Right atrium auricular region (tissue), 2 donors: ENCODE measurements at regions not wholly inside any gene's neighbourhood (a gene's known extent, or its start where the extent isn't known, plus 50 kb on each side); places are given as distances from the start of the nearest gene placed in this dataset.

Experiments used
- DNase-seq: peaks from one replicate; pipeline ENCODE4 v3.0.0-alpha.2; 2019; ENCODE audit warnings: low spot score
- H3K27ac ChIP-seq, 2 donors: fragments of 200-600 bp; sonication (generic); 1 replicate in 1 of 2; 2 replicates in 1 of 2; pipeline ENCODE4 v1.5.1; 2016 to 2019
- H3K27me3 ChIP-seq, 2 donors: fragments of 200-600 bp; sonication (generic); one replicate each; pipeline versions ENCODE4 v1.5.1 to v1.6.0; 2017 to 2019
- H3K36me3 ChIP-seq: fragments of 200-600 bp; sonication (generic); one replicate; pipeline ENCODE4 v1.5.1; 2016
- H3K4me1 ChIP-seq, 2 donors: fragments of 200-600 bp; sonication (generic); one replicate each; pipeline versions ENCODE4 v1.5.1 to v1.6.0; 2017 to 2019
- H3K4me3 ChIP-seq, 2 donors: fragments of 200-600 bp; sonication (generic); 1 replicate in 1 of 2; 2 replicates in 1 of 2; pipeline ENCODE4 v1.5.1; 2017 to 2019; ENCODE audit warnings: mild to moderate bottlenecking in 1 of 2, moderate library complexity in 1 of 2
- H3K9me3 ChIP-seq, 2 donors: fragments of 200-600 bp; sonication (generic); one replicate each; pipeline ENCODE4 v1.5.1; 2019
- CTCF ChIP-seq, 2 donors: fragments of 200-600 bp; sonication (generic); IDR thresholded peaks; one replicate each; pipeline ENCODE4 v1.5.1; 2019; ENCODE audit warnings: antibody characterized with exemption in 2 of 2

DNA sequence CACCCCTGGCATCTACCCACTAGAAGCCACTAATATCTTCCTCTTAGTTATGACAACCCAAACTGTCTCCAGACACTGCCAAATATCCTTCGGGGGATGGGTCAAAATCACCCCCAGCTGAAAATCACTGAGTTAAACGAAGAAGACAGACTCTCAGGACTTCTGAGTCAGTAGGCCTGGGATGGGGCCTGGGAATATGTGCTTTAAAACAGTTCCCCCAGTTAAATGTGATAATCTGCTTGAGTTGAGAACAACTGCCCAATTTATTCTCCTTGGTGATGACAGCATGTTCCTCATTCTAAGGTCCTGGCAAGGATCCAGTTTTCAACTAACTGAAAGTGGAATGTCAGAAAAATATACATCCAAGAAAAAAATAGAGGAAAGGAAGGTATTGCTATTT, 52.4 kb downstream of the CBLL2 start:
- DNase-seq: no peak
- Histone ChIP-seq H3K4me1 (no peaks in the 10 kb centered on the region), H3K27me3 (no peaks in the 10 kb centered on the region), H3K36me3 (no peaks in the 10 kb centered on the region), H3K27ac (no peak overlapping the region), H3K4me3 (no peak overlapping the region), H3K9me3 (no peaks in the 10 kb centered on the region)
- TF ChIP-seq CTCF (IDR thresholded peaks at IDR 0.05): no peak

DNA sequence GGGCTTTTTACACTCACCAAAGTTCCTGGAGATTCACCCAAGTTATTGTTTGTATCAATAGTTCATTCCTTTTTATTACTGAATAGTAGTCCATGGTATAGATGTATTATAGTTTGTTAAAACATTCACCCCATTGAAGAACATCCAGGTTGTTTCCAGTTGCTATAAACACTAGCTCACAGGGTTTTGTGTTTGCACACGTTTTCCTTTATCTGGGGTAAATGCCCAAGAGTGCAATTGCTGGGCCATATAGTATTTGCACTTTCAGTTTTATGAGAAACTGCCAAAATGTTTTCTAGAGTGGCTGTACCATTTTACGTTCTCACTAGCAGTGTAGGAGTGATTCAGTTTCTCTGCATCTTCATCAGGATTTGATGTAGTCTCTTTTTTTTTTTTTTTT, 57.1 kb downstream of the CBLL2 start:
- Histone ChIP-seq H3K36me3 (no peaks in the 10 kb centered on the region), H3K4me1 (no peaks in the 10 kb centered on the region), H3K9me3 (no peaks in the 10 kb centered on the region), H3K4me3 (no peak overlapping the region), H3K27me3 (no peaks in the 10 kb centered on the region), H3K27ac (no peak overlapping the region)
- DNase-seq: no peak
- TF ChIP-seq CTCF (IDR thresholded peaks at IDR 0.05): no peak

DNA sequence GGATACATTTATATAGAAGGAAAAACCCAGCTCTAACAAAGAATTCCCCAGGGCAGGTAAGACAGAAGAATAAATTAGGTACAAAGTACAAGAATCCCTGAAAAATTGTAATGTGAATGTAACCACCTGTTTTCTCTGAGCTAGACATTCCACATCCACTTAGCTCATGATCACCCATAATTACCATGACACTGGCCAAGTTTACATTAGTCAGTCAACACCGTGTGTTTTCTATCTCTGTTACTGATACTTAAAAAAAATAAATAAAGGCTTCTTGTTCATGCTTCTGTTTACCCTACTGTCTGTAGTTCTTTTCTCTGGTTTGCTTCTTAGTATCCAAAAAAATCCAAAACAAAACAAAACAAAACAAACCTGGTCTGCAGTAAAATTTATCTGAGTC, 66.0 kb downstream of the CBLL2 start:
- H3K36me3 ChIP-seq: no peaks in the 10 kb centered on the region
- H3K27me3 ChIP-seq: no peaks in the 10 kb centered on the region
- H3K27ac ChIP-seq: no peak overlapping the region
- no peak for DNase-seq
- no peaks in the 10 kb centered on the region for H3K4me1 ChIP-seq
- no peak for TF ChIP-seq CTCF (IDR thresholded peaks at IDR 0.05)
- peaks cover 0 to 4% of the 10 kb centered on the region in 2 donors for H3K9me3 ChIP-seq
- H3K4me3 ChIP-seq: no peak overlapping the region

DNA sequence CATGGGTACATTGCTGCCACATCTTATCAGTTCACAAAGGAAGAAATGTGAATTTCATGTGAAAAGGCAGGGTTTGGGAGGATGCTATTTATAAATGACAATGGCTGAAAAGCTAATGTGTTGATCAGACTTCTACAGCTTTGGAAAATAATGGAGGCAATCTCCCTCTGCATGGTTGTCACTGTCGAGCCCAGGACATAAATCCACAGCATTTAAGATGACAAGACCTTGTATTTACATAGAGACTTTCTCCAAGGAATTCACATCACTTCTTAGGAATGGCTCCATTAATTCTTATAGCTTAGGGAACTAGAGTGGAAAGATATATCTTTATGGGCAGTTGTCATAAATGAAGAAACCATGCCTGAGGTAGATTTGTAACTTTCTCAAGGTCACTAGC, 66.7 kb downstream of the CBLL2 start:
- no peaks in the 10 kb centered on the region for H3K4me1 ChIP-seq
- TF ChIP-seq CTCF (IDR thresholded peaks at IDR 0.05): no peak
- no peak overlapping the region for H3K27ac ChIP-seq
- H3K27me3 ChIP-seq: no peaks in the 10 kb centered on the region
- no peaks in the 10 kb centered on the region for H3K36me3 ChIP-seq
- DNase-seq: no peak
- H3K9me3 ChIP-seq: peaks cover 0 to 4% of the 10 kb centered on the region in 2 donors
- no peak overlapping the region for H3K4me3 ChIP-seq

DNA sequence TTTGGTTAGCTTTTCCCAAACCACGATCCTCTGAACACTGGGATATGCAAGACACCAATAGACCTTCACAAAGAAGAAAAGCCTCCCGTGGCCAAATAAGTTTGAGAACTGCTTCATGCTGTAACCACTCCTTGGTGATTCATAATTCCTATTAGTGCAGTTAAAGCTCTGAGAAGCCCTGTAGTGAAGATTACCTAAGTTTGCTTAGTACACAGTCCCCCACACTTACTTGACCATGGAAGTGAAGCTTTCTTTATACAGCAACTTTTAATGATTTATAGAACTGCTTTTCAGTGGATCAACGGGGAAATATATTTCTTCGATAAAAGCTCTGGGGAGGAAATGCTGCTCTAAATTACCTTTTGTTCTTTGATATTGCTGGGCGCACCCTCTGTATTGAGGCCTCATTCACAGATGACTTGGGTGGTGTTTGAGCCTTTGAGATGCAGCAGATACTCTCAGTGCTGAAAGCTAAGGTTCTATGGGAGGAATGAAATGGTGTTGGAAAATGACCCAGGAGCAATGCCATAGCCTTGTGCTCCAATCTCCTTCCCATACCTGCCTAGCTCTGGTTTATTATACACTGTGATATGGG, 67.4 kb downstream of the CBLL2 start:
- Histone ChIP-seq H3K4me3 (no peak overlapping the region), H3K9me3 (peaks cover 0 to 4% of the 10 kb centered on the region in 2 donors), H3K4me1 (no peaks in the 10 kb centered on the region), H3K36me3 (no peaks in the 10 kb centered on the region), H3K27me3 (no peaks in the 10 kb centered on the region), H3K27ac (no peak overlapping the region)
- DNase-seq: no peak
- no peak for TF ChIP-seq CTCF (IDR thresholded peaks at IDR 0.05)

GRCh38 chrX:22343192-22343591, 70.5 kb downstream of the CBLL2 start:
- TF ChIP-seq CTCF (IDR thresholded peaks at IDR 0.05): no peak
- H3K27me3 ChIP-seq: no peaks in the 10 kb centered on the region
- H3K4me1 ChIP-seq: no peaks in the 10 kb centered on the region
- H3K9me3 ChIP-seq: no peaks in the 10 kb centered on the region
- H3K4me3 ChIP-seq: no peak overlapping the region
- H3K27ac ChIP-seq: no peak overlapping the region
- no peak for DNase-seq
- no peaks in the 10 kb centered on the region for H3K36me3 ChIP-seq
